Motor neuron (in vitro differentiated cells): ENCODE measurements at regions not wholly inside any gene's neighbourhood (a gene's known extent, or its start where the extent isn't known, plus 50 kb on each side); places are given as distances from the start of the nearest gene placed in this dataset.
A peak's percentile ranks its signal among the peaks of the same experiment; 100 is the strongest.

Experiments
- ATAC-seq, 8 experiments: fragments of 200-7000 bp; cut with Tn5 transposase; replicated peaks in 6 of 8; 2 replicates each; pipeline ENCODE4 v1.8.0; 2021; ENCODE audit warnings: mild to moderate bottlenecking in 8 of 8, moderate library complexity in 8 of 8
- H3K27ac ChIP-seq, 2 donors: fragments of 250-450 bp; sonication (Bioruptor Pico); 2 replicates each; pipeline ENCODE4 v1.9.0; 2021; ENCODE audit warnings: antibody characterized with exemption in 2 of 2, mild to moderate bottlenecking in 2 of 2, moderate library complexity in 1 of 2
- H3K4me1 ChIP-seq, 2 donors: fragments of 250-450 bp; sonication (Bioruptor Pico); replicated peaks in 1 of 2; 2 replicates each; pipeline ENCODE4 v1.6.1; 2021; ENCODE audit warnings: antibody characterized with exemption in 2 of 2, mild to moderate bottlenecking in 2 of 2, moderate library complexity in 1 of 2
- H3K4me3 ChIP-seq, 5 donors: fragments of 250-450 bp; sonication (Bioruptor Pico); 2 replicates each; pipeline ENCODE4 v1.9.0; 2021; ENCODE audit warnings: antibody characterized with exemption in 5 of 5, mild to moderate bottlenecking in 5 of 5, moderate library complexity in 4 of 5
- WGBS, 10 experiments: fragments of 450-650 bp; shearing (Covaris generic); methylation state at CpG; one replicate each; pipeline ENCODE4 v1.0.0; 2022; 5-methylcytosine and 5-hydroxymethylcytosine counted together
- in situ Hi-C, 9 experiments: fragments of 400-800 bp; cut with MboI; loops; one replicate each; pipeline ENCODE4 v1.15.0; 2021; ENCODE audit warnings: low sequenced_read_pairs in 9 of 9, low pct_unique_long_range_greater_than_20kb in 2 of 9; ENCODE audit not compliant: unreplicated experiment in 9 of 9

DNA sequence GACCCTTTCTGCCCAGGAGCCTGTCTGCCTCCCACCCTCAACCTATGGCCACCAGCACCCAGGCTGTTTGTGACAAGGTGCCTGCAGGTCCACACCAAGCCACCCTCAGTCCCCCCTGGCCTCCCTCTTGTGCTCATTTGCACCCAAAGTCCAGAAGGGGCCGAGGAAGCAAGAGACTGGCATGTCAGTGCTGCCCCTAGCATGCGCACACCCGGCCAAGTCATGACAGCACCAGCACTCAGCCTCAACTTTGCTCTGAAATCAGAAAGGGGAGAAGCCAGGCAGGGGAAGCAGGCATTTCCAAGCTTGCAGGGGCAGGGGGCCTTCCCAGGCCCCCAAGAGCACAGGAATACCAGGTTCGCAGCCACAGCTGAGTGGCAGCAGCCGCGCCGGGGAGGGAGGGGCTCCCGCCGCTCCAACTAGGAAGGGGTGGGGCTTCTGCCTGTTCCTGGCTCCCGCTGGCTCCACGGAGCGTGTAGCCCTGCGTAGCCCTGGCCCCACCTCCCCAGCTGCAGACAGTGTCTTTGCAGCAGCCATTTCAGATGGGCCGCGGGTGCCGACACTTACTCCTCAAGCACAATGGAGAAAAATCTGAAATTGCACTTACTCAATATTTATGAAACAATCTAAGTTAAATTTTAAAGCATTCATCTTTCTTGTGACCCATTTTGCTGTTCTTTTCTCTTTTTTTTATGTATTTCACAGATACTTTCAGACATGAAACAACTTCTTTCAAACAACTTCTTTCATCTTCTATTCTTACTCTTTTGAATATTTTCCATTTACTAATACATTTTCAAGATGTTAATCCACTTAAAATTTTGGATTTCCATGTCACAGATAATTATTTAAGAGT lies 54.9 kb upstream of the ABCB5 start:
- in situ Hi-C loops = no loop called here
- no peak for ATAC-seq
- Histone ChIP-seq H3K4me3 (no peak overlapping the region), H3K4me1 (peaks cover 0 to 6% of the 10 kb centered on the region in 2 donors), H3K27ac (no peak overlapping the region)
- WGBS, 10 experiments = 62 to 97% (median 90%) methylated on average over 1 to 5 of the region's 16 CpGs; no CpG with 5 or more reads in 3 of the 10 experiments

DNA sequence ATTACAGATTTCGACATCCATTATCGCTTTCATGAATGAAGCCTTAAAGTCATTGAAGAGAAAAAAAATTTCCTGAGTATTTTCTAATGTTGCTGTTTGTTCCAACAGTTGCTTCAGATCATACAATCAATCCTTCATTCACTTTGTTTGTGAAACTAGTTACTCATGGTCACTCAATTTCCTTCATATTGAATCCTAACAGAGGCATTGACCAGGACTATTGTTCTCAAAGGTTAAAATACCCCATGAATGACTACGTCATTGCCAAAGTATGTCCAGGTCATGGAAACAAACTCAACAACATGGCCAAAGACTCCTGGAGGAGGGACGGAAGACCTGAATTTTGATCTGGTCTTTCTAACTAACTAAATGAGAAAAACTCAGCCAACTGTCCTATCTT lies 54.0 kb upstream of the ABCB5 start:
- Histone ChIP-seq H3K27ac (no peak overlapping the region), H3K4me3 (no peak overlapping the region), H3K4me1 (peaks cover 0 to 6% of the 10 kb centered on the region in 2 donors)
- 41 to 98% (median 78%) methylated on average over 2 to 4 of the region's 4 CpGs; no CpG with 5 or more reads in 1 of the 10 experiments for WGBS, 10 experiments
- no peak for ATAC-seq
- in situ Hi-C loops = no loop called here

DNA sequence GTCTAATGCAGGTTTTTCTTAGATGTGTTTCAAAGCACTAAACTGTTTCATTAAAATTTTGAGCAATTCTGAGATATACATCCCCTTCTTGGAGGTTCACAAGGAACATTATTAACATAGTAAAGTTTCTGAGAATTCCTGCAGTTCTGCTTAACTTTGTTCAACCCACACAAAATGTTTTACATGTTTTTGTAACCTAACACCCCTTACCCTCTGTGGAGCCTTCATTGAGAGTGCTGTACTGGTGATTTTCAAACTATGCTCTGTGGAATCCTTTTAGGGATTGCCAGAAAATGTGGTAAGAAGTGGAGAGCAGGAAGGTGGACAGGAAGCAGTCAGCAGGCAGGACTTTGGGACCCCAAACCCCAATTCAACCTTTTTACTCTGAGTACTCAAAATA lies 53.6 kb upstream of the ABCB5 start:
- ATAC-seq = peak in 1 of 8 experiments; percentile 61
- in situ Hi-C loops = no loop called here
- Histone ChIP-seq H3K4me3 (no peak overlapping the region), H3K4me1 (peaks cover 0 to 6% of the 10 kb centered on the region in 2 donors), H3K27ac (no peak overlapping the region)

DNA sequence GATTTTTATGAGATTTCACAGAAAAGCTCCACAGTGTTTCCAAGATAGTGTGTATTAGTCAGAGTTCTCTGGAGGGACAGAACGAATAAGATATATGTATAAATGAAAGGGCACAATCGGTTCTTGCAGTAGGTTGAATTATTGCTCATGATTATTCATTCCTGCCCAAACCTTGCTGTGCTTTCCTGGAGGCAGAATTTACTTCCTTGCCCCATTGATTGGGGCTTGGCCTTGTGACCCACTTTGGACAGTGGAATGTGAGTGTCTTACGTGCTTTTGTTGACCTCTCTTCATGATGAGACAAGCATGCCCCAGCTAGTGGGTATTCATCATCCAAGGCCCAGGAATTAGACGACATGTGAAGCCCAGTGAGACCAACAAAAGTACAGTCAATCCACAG lies 53.0 kb upstream of the ABCB5 start:
- 0 to 44% (median 14%) methylated on average over 1 to 4 of the region's 4 CpGs; no CpG with 5 or more reads in 1 of the 10 experiments for WGBS, 10 experiments
- no peak overlapping the region for H3K27ac ChIP-seq
- ATAC-seq = peak in 5 of 8 experiments; percentile 85 to 97 (median 94)
- in situ Hi-C loops = no loop called here
- H3K4me3 ChIP-seq = no peak overlapping the region
- H3K4me1 ChIP-seq = peaks cover 0 to 6% of the 10 kb centered on the region in 2 donors
